Cardiac muscle cell (in vitro differentiated cells and primary cell): ENCODE measurements at regions not wholly inside any gene's neighbourhood (a gene's known extent, or its start where the extent isn't known, plus 50 kb on each side); places are given as distances from the start of the nearest gene placed in this dataset.

ENCODE experiments used
- DNase-seq, 2 donors: peaks; one replicate each; pipeline versions ENCODE4 v3.0.0 to v3.0.0-alpha.2; 2010 to 2017; ENCODE audit warnings: low read depth in 1 of 2, low spot score in 1 of 2
- H3K27ac ChIP-seq: fragments of 200-600 bp; sonication (generic); 2 replicates; pipeline ENCODE4 v1.5.1; 2016
- H3K27me3 ChIP-seq: fragments of 200-600 bp; sonication (generic); 2 replicates; pipeline ENCODE4 v1.6.0; 2016; ENCODE audit warnings: control low read depth
- H3K36me3 ChIP-seq: fragments of 200-600 bp; sonication (generic); 2 replicates; pipeline ENCODE4 v1.5.1; 2016; ENCODE audit warnings: control low read depth
- H3K4me1 ChIP-seq: fragments of 200-600 bp; sonication (generic); 2 replicates; pipeline ENCODE4 v1.8.1; 2017; ENCODE audit warnings: low read depth, mild to moderate bottlenecking, mixed run types
- H3K4me3 ChIP-seq: fragments of 200-600 bp; sonication (generic); 2 replicates; pipeline ENCODE4 v1.5.1; 2016; ENCODE audit warnings: mild to moderate bottlenecking
- H3K9me3 ChIP-seq: fragments of 200-600 bp; sonication (generic); 2 replicates; pipeline ENCODE4 v1.5.1; 2017; ENCODE audit warnings: low read depth, mild to moderate bottlenecking, control low read depth
- TF ChIP-seq, protein P1 (sequence below): IDR thresholded peaks from 2 replicates; pipeline ENCODE4 v1.5.1; 2012; ENCODE audit warnings: low read depth, mild to moderate bottlenecking, low read length

DNA sequence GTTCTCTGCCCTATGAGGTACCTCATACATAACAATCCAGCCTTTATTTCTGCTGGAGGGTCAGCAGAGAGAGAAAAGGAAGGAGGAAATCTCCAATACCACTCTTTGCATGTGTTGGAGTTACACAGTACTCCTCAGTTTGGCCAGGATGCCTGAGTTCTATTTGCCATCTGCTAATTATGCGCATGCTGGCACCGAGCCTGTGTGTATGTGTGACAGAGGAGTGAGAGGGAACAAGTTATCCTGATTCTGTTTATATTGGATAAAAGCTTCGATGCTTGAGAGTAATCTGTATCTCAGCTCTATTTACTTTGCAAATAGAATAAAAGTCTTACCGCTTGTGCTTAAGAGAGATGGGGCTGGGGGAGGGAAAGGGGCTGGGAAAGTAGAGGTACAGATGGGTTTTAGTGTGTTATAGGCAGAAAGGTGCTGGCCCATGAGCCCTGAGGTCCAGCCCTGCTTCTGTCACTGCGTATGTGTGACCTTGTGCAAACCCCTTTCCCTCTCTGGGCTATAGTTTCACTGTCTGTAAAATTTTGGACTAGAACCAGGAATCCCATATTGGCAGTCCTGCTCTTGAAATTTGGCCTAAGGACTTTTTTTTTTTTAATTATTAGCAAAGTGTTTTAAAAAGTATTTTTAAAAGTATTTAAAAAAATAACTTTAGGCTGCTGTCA lies 54.5 kb upstream of the PLXNA2 start:
- H3K9me3 ChIP-seq = no peaks in the 10 kb centered on the region
- TF ChIP-seq, protein P1, sequence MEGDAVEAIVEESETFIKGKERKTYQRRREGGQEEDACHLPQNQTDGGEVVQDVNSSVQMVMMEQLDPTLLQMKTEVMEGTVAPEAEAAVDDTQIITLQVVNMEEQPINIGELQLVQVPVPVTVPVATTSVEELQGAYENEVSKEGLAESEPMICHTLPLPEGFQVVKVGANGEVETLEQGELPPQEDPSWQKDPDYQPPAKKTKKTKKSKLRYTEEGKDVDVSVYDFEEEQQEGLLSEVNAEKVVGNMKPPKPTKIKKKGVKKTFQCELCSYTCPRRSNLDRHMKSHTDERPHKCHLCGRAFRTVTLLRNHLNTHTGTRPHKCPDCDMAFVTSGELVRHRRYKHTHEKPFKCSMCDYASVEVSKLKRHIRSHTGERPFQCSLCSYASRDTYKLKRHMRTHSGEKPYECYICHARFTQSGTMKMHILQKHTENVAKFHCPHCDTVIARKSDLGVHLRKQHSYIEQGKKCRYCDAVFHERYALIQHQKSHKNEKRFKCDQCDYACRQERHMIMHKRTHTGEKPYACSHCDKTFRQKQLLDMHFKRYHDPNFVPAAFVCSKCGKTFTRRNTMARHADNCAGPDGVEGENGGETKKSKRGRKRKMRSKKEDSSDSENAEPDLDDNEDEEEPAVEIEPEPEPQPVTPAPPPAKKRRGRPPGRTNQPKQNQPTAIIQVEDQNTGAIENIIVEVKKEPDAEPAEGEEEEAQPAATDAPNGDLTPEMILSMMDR = no peak
- no peaks in the 10 kb centered on the region for H3K27me3 ChIP-seq
- no peak overlapping the region for H3K27ac ChIP-seq
- H3K4me3 ChIP-seq = no peak overlapping the region
- no peaks in the 10 kb centered on the region for H3K36me3 ChIP-seq
- H3K4me1 ChIP-seq = peaks cover 5% of the 10 kb centered on the region
- no peak for DNase-seq

DNA sequence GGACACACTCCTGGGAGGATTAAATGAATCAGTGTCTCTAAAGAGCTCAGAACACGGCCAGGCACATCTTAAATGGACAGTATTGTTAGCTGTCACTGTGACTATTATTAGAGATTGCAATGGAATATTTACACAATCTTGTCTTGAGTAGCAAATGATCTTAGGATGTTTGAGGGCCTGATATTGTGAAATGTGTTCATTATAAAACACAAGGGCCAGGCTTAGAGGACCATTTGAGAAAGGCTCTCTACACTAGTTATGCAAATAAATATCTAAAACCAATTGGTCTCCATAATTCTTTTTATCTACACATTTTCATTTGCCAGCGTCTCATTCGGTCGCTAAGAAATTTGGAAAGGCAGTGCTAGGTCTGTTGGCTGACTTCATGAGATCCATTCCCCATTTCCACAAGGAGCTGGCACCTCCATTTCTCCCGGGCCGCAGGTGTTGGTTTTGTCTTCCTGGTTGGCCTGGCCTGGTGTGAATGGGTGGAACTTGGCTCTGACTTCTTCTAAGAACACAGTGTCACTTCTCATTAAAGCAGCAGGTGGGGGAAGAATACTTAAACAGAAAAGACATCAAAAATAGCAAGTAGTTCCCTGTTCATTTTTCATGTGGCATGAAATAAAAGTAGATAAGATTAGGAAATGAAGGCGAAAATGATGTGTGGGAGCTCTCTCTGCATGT lies 56.0 kb upstream of the PLXNA2 start:
- Histone ChIP-seq H3K4me3 (no peak overlapping the region), H3K36me3 (no peaks in the 10 kb centered on the region), H3K27me3 (no peaks in the 10 kb centered on the region), H3K27ac (no peak overlapping the region), H3K9me3 (no peaks in the 10 kb centered on the region), H3K4me1 (no peaks in the 10 kb centered on the region)
- TF ChIP-seq, protein P1 = no peak
- DNase-seq = no peak

DNA sequence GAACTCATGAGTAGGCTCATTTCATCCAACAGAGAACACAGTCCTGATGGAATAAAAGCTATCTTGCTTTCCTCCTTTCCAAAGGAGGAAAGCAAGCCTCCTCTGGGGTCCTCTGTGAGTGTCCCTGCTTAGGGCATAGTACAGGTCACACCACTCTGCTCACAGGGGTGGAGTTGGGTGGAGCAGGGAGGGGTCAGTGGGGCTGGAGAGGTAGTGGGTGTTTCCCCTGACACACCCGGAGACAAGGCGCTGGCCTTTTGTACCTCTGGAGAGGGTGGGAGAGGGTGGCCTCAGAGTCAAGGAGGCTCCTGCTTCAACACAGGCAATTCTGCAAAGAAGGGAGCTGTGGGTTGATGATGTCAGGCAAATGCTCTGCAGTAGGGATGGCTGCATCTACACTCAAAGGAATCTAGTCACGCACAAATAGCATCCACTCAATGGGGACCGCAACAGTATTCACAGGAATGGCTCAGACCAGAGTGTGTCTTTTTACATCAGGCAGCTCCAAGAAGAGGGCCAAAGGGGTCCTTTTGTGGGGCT lies 58.6 kb upstream of the PLXNA2 start:
- Histone ChIP-seq H3K4me3 (no peak overlapping the region), H3K27me3 (no peaks in the 10 kb centered on the region), H3K4me1 (no peaks in the 10 kb centered on the region), H3K36me3 (no peaks in the 10 kb centered on the region), H3K27ac (no peak overlapping the region), H3K9me3 (no peaks in the 10 kb centered on the region)
- TF ChIP-seq, protein P1 = no peak
- DNase-seq = no peak

DNA sequence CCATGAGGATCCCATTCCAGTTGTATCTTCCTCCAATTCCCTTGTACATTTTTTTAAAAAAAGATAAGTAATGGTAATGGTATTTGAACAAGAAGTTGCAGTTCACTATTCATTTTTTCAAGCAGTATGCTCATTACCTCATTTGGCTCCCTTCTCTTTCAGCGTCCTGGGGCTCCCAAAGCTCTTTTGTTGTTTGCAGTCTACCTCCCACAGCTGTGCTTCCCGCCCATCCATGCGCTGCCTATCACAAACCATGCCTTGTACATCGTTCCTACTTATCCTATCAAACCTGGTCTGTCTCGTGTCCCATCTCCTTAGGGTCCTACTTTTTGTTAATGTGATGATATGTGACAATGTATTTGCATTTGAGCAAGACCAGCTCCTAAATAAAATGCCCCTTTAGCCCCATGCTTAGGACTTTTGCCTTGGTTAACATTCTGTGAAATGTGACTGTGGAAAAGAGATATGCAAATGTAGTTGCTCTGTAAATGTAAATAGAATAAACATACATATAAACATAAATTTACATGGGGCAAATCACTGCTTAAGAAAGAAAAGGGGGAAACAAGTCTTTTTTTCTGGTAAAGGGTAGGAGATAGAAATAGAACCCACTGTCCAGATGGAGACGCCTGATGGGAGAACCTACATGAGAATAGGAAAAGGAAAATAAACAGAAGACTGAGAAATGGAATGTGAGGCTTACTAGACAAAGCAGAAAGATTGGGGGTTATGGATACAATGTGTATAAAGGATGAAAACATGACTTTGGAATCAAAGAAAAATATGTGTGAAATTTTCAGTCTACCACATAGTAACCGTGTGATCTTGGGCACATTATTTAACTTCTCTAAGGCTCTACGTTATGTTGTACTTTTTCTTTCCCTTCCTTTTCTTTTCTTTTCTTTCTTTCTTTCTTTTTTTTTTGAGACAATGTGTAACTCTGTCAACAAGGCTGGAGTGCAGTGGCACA lies 59.8 kb upstream of the PLXNA2 start:
- no peaks in the 10 kb centered on the region for H3K4me1 ChIP-seq
- no peaks in the 10 kb centered on the region for H3K9me3 ChIP-seq
- no peak overlapping the region for H3K27ac ChIP-seq
- H3K36me3 ChIP-seq = no peaks in the 10 kb centered on the region
- DNase-seq = no peak
- H3K4me3 ChIP-seq = no peak overlapping the region
- TF ChIP-seq, protein P1 = no peak
- no peaks in the 10 kb centered on the region for H3K27me3 ChIP-seq

DNA sequence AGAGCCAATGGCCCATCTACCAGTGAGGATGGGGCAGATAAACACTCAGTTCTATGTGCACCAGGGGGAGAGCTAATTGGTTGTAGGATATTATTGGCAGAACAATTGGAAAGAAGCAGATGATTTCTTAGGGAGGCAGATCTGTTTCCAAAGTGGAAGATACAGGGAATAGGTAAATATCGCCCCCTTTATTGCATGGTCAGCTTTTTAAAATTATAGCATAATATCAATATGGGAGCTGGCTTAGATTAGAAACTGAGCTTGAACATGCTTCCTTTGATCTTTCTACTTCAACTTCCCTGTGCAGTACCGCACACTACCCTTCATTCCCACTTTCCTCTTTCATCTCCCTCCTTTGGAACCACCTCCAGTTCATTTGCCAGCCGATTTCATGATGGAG lies 64.0 kb upstream of the PLXNA2 start:
- no peak for DNase-seq
- H3K27ac ChIP-seq = no peak overlapping the region
- H3K4me3 ChIP-seq = no peak overlapping the region
- H3K4me1 ChIP-seq = no peaks in the 10 kb centered on the region
- no peaks in the 10 kb centered on the region for H3K27me3 ChIP-seq
- no peaks in the 10 kb centered on the region for H3K36me3 ChIP-seq
- TF ChIP-seq, protein P1 = no peak
- no peaks in the 10 kb centered on the region for H3K9me3 ChIP-seq
